Parathyroid adenoma (tissue), 2 donors: ENCODE measurements at regions not wholly inside any gene's neighbourhood (a gene's known extent, or its start where the extent isn't known, plus 50 kb on each side); places are given as distances from the start of the nearest gene placed in this dataset.

Experiments used
- H2AFZ ChIP-seq: fragments of 300-600 bp; sonication (generic); one replicate; pipeline ENCODE4 v1.7.0; 2017; ENCODE audit warnings: antibody characterized with exemption, mild to moderate bottlenecking
- H3K27ac ChIP-seq: fragments of 300-600 bp; sonication (generic); one replicate; pipeline ENCODE4 v1.7.0; 2017
- H3K27me3 ChIP-seq: fragments of 300-600 bp; sonication (generic); one replicate; pipeline ENCODE4 v1.7.0; 2017; ENCODE audit warnings: low read length; ENCODE audit not compliant: control insufficient read depth, insufficient read depth
- H3K36me3 ChIP-seq: fragments of 300-600 bp; sonication (generic); one replicate; pipeline ENCODE4 v1.7.0; 2017; ENCODE audit warnings: low read length; ENCODE audit not compliant: control insufficient read depth, insufficient read depth
- H3K4me1 ChIP-seq: fragments of 300-600 bp; sonication (generic); one replicate; pipeline ENCODE4 v1.7.0; 2017; ENCODE audit warnings: control low read depth
- H3K4me2 ChIP-seq: fragments of 300-600 bp; sonication (generic); one replicate; pipeline ENCODE4 v1.7.0; 2017; ENCODE audit warnings: low read length
- H3K4me3 ChIP-seq: fragments of 300-600 bp; sonication (generic); one replicate; pipeline ENCODE4 v1.7.0; 2017; ENCODE audit warnings: low read depth, low read length
- H3K79me2 ChIP-seq: fragments of 300-600 bp; sonication (generic); one replicate; pipeline ENCODE4 v1.7.0; 2017; ENCODE audit warnings: control low read depth
- H3K9ac ChIP-seq: fragments of 300-600 bp; sonication (generic); one replicate; pipeline ENCODE4 v1.7.0; 2017; ENCODE audit warnings: mild to moderate bottlenecking
- H3K9me3 ChIP-seq: fragments of 300-600 bp; sonication (generic); one replicate; pipeline ENCODE4 v1.7.0; 2017; ENCODE audit warnings: low read length; ENCODE audit not compliant: control insufficient read depth
- TF ChIP-seq, protein P1 (sequence below): fragments of 300-600 bp; sonication (generic); IDR thresholded peaks from one replicate; pipeline ENCODE4 v1.7.0; 2017; ENCODE audit warnings: antibody characterized with exemption, mild to moderate bottlenecking
- donor health status: primary hyperparathyroidism.

DNA sequence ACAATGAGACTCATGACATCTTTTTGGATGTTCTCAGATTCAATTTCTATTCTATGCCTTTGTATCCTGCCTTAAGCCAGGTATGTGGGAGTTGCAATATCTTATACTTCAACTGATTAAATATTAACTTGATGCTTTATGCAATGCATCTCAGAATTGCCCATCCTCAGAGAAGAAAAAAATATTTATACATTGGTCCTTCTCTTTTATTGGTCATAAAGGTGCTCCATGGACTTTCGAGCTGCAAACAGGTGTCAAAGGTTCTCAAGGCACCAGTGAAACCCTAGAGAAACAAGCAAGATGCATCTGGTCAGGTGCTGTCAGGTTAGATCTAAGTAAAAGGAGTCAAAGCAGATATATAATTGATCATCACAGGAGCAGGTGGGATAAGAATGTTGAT is 690.5 kb downstream of the PLCL1 start:
- Histone ChIP-seq H3K79me2 (no peaks in the 10 kb centered on the region), H3K9me3 (no peaks in the 10 kb centered on the region), H3K4me2 (no peak overlapping the region), H3K4me3 (no peak overlapping the region), H3K27me3 (no peaks in the 10 kb centered on the region), H3K9ac (no peak overlapping the region), H3K36me3 (no peaks in the 10 kb centered on the region), H2AFZ (no peak overlapping the region), H3K4me1 (no peaks in the 10 kb centered on the region), H3K27ac (no peak overlapping the region)
- TF ChIP-seq, protein P1, sequence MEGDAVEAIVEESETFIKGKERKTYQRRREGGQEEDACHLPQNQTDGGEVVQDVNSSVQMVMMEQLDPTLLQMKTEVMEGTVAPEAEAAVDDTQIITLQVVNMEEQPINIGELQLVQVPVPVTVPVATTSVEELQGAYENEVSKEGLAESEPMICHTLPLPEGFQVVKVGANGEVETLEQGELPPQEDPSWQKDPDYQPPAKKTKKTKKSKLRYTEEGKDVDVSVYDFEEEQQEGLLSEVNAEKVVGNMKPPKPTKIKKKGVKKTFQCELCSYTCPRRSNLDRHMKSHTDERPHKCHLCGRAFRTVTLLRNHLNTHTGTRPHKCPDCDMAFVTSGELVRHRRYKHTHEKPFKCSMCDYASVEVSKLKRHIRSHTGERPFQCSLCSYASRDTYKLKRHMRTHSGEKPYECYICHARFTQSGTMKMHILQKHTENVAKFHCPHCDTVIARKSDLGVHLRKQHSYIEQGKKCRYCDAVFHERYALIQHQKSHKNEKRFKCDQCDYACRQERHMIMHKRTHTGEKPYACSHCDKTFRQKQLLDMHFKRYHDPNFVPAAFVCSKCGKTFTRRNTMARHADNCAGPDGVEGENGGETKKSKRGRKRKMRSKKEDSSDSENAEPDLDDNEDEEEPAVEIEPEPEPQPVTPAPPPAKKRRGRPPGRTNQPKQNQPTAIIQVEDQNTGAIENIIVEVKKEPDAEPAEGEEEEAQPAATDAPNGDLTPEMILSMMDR = no peak

DNA sequence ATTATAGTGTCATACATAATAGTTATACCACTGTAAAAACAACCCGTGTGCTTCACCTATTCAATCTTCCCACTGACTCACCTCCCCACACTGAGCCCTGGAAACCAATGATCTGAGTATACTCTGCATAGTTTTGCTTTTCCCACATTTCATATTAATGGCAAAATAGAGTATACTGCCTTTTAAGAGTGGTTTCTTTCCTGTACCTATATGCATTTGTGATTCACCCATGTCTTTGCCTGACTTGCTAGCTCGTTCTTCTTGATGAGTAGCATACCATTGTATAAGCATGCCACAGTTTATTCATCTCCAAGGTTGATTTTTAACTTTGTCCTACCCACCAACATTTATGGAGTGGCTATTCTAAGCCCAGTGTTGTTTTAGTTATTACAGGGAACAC is 686.4 kb downstream of the PLCL1 start:
- H3K9ac ChIP-seq = no peak overlapping the region
- no peaks in the 10 kb centered on the region for H3K9me3 ChIP-seq
- no peak overlapping the region for H3K27ac ChIP-seq
- H3K4me1 ChIP-seq = no peaks in the 10 kb centered on the region
- no peaks in the 10 kb centered on the region for H3K27me3 ChIP-seq
- no peak overlapping the region for H3K4me2 ChIP-seq
- no peaks in the 10 kb centered on the region for H3K36me3 ChIP-seq
- H3K79me2 ChIP-seq = no peaks in the 10 kb centered on the region
- no peak overlapping the region for H2AFZ ChIP-seq
- TF ChIP-seq, protein P1 = no peak
- no peak overlapping the region for H3K4me3 ChIP-seq

DNA sequence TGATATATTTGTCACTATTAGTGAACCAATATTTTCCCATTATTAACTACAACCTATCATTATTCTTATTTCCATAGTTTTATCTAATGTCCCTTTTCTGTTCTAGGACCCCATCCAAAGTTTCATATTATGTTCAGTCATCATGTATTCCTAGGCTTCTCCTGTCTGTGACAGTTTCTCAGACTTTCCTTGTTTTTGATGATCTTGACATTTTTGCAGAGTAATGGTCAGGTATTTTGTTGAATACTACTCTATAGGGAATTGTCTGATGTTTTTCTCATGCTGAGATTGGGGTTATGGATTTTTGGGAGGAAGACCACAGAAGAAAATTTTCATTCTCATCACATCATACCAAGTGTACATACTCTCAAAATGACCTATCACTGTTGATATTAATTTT is 684.6 kb downstream of the PLCL1 start:
- TF ChIP-seq, protein P1 = no peak
- Histone ChIP-seq H3K79me2 (no peaks in the 10 kb centered on the region), H3K4me1 (no peaks in the 10 kb centered on the region), H3K27me3 (no peaks in the 10 kb centered on the region), H3K9ac (no peak overlapping the region), H3K27ac (no peak overlapping the region), H3K36me3 (no peaks in the 10 kb centered on the region), H2AFZ (no peak overlapping the region), H3K4me2 (no peak overlapping the region), H3K4me3 (no peak overlapping the region), H3K9me3 (no peaks in the 10 kb centered on the region)

DNA sequence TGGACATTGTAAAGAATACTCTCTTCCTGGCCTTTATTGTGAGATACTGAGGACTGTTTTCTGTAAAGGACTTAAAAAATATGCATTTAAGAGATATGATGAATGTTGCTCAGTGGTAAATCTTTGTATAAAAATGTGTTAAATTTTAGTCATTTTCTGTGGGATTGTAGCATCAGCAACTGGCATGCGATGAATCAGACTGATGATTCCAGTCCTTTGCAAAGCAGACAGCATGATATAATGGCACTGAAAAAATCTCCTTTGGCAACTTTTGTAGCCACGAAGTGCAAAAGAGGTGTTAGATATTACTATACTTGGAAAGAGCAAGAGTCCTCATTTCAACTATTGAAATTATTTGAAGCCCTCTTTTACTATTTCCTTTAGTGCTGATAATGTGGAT is 678.7 kb downstream of the PLCL1 start:
- Histone ChIP-seq H3K27me3 (no peaks in the 10 kb centered on the region), H3K4me2 (no peak overlapping the region), H3K27ac (no peak overlapping the region), H3K9ac (no peak overlapping the region), H3K79me2 (no peaks in the 10 kb centered on the region), H3K36me3 (no peaks in the 10 kb centered on the region), H3K4me3 (no peak overlapping the region), H3K4me1 (no peaks in the 10 kb centered on the region), H2AFZ (no peak overlapping the region), H3K9me3 (no peaks in the 10 kb centered on the region)
- TF ChIP-seq, protein P1 = no peak

DNA sequence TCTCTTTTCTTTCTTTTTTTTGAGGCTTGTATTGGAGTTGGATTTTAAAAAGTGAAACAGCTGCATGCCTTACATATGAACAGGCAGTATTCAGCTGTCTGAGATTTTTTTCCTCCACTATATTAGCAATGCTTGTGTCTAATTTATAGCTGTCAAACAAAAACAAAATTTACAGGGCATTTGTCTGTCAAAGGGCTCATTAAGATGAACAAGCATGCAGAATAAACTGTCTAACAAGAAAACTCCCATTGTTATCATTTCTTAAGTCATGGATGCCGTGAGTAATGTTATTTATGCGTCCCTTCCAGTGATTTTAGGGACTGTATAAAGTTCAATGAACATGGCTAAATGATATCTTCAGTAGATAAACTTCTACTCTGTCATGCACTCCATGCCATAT is 674.7 kb downstream of the PLCL1 start:
- no peak overlapping the region for H3K27ac ChIP-seq
- H3K9me3 ChIP-seq = no peaks in the 10 kb centered on the region
- no peak overlapping the region for H3K9ac ChIP-seq
- no peaks in the 10 kb centered on the region for H3K79me2 ChIP-seq
- no peaks in the 10 kb centered on the region for H3K36me3 ChIP-seq
- no peaks in the 10 kb centered on the region for H3K27me3 ChIP-seq
- H2AFZ ChIP-seq = no peak overlapping the region
- no peaks in the 10 kb centered on the region for H3K4me1 ChIP-seq
- no peak overlapping the region for H3K4me3 ChIP-seq
- TF ChIP-seq, protein P1 = no peak
- no peak overlapping the region for H3K4me2 ChIP-seq
